Activated CD4-positive, CD25-positive, alpha-beta regulatory T cell treated with anti-CD3 and anti-CD28 coated beads, Interleukin-2, amount 50 U/mL, for 72 hours (primary cell): ENCODE measurements at regions not wholly inside any gene's neighbourhood (a gene's known extent, or its start where the extent isn't known, plus 50 kb on each side); places are given as distances from the start of the nearest gene placed in this dataset.

Experiments used
- DNase-seq: peaks from one replicate; pipeline ENCODE4 v3.0.0; 2021

DNA sequence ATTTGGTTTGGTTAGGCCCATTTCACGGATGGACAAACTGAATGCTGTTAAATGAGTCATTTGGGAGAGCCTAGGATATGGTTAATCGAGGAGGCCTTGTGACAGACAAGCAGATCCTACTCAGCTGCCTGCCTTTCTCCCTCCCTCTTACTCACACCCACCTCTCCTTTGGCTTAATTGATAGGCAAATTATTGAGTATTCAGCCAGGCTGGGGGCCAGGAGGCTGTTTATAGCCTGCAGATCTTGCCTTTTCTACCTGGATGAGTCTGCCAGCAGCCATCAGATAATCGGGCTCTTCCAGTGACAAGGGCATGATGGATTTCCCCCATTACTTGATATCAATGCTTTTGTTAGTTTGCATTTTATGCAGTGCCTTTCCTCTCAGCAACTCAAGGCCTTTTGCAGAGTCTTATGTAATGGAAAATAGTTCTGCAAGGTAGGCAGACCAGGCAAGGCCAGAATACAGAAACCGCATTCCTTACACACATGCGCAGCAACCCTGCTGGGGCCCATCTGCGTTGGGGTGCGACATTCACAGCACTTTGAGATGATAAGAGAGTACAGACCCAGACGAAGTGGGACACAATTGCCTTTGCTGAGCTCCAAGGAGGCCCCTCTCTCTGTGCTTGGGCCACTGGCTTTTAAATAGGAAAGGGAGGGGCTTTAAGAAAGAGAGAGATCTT is 96.2 kb upstream of the ATP6AP2 start:
- DNase-seq: no peak

DNA sequence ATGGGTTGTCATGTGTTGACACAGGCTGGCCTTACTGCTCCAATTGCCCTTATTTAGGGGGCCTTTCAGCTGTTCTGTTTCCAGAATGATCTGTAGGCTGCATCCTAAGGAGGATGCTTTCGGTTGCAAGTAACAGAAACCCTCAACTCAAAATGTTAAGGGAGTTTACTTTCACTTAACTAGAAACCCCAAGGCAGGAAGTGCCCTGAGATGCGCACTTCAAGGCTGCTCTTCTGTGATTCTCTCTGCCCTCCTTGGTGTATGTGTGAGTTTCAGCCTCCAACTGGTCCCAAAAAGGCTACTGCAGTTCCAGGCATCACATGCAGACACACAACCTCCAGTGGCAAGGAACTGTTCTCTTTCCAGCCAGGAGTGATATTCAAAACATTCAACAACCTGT is 97.3 kb upstream of the ATP6AP2 start:
- DNase-seq: no peak

DNA sequence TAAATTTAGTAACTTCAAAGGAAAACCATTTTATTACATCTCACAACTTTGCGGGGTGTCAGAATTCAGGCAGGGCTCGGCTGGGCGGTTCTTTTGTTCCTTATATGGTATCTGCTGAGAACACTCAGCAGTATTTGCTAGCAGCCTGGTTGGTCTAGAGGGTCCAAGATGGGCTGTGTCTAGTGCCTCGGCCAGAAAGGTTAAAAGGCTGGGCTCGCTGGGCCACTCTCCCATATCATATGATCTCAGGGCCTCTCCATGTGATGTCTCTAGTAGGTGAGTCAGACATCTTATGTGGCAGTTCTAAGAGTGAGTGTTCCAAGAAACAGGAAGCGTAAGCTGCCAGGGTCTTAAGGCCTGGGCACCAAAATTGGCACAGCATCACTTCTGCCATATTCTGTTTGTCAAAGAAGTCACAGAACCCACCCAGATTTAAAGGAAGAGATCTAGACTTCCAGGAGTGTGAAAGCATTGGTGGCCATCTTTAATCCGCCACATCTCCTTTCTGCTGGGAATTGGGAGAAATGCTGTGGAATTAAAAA is 100.9 kb upstream of the ATP6AP2 start:
- no peak for DNase-seq

DNA sequence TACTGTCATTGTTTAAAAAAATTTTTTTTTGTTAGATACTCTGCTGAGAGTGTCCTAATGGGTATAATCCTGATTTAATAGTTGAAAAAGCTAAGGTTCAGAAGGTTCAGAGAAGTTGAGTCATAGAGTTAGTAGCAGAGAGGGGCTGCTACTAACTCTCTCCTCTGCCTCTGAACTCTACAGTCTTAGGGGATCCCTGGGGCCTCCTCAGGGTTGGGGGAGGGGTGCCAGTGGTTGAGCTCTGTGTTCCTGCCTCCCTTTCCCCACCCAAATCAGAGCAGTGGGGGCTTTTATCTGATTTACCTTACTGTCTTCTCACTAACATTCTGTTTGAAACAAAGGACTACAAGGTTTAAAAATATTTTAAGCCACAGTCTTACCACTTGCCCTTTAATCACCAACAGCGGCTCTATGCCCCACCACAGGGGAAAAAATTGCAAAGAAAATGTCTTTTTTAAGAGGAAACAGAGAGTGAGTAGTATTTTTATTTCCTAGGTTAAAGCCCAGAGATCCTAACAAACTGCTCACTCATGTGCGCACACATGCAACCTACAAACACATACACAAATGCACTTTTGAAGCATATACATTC is 102.2 kb upstream of the ATP6AP2 start:
- no peak for DNase-seq

DNA sequence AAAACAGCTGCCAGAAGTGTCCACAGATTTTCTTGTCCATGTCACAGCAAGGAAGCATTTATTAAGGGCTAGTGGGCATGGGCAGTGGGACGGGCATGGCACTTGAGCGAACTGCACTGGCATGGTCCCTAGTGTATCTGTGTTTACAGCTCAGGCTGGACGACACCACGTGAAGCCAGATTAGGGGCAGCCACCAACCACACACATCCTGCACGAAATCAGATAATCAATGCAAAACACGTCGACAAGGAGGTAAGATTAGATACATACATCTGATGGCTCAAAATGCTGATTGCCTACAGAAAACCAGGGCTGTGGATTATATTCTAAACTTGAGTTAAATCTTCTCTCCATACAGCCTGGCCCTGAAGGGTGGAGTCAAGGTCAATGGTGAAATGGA is 103.8 kb upstream of the ATP6AP2 start:
- DNase-seq: no peak

DNA sequence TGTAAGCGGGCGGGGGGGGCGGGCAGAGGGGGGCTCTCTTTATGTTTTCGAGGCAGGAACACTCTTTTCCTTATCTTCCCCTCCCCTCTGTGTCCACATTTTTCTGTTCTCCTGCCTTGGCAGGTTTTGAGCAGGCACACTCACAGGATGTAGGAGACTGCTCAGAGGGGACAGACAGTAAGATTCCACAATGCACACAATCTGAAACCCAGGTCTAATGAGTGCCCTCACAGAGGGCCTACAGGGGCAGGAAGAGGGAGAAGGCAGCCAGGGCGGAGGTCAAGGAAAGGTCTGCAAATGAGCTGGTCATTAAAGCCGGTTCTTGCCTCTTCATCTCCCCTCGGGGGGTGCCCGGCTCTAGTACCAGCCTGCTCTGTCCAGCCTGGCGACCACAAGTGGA is 106.1 kb upstream of the ATP6AP2 start:
- no peak for DNase-seq

DNA sequence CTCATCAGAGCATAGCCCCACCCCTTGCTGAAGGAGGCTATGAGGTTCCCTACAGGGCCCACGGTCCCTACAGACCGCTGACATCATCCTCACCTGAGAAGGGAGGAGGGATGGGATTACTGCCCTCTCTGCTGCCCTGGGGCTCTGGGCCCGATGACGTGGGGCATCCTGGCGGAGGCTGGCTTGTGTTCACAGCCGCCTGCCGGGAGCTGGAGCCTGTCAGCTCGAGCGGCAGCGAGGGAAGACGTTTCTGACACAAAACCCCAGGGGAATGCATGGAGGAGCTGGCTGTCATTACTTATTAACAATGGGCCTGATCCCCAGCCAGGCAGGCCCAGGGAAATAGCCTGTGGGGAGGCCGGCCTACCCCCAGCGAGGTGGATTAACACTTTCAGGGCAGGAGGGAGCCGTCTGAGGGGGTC is 106.6 kb upstream of the ATP6AP2 start:
- DNase-seq: no peak

DNA sequence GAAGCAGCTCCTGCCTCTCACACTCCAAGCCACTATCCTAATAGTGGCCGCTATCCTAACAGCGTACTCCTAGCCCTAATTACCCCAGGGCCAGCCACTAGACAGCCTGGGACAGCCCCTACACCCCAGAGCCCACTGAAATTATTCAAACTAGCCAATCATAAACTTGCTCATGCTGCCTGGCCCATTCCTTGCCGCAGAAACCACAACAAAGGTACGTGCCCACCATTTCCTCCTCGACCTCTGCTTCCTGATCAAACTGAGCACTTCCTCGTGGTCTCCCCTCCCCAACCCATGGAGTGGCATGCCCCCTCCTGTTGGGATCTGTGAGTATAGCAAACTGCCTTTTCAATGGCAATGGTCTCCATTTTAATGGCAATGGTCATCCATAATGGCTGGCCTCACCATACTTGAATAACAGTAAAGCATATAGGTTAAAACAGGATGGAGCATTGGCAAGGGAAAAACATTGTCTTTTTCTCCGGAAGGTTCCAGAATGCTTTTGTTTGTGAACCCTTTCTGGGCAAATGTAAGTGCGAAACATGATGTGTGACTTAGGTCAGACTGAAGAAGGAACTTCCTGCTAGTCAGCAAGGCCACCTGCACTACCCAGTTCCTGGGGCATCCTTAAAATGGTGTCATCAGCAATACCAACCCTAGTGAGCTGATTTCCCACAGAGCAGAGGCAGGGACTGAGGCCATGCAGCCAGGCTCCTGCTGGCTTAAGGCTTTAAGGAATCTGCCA is 107.1 kb upstream of the ATP6AP2 start:
- no peak for DNase-seq

DNA sequence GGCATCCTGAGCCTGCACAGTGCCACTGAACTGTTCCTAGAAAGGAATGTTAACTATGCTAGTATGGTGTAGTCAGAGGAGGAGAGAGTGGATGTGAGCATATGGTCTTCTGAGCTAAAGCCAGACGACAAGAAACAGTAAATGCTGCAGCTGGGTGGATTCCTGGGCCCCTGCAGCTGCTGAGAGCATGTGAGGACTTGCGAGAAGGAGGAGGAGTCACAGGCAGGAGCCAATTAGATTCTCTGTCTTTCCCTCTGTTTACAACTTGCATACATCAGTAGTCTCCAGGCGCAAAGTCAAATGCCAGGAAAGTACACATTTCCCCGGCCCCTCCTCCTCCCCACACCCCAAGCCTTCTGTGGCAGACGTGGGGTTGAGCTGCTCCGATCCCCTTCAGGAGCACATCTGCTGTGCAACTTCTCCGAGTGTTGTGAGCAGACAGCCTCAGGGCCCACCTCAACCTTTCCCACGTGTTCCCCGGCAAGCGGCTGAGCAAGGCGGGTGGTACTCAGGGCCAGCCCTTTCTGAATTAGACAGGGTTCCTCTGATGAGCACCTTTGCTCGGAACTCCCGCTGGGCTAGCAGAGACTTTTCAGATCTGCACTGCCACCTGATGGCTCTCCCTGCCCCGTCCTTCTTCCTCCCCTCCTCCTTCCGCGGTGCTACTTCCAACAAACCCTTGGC is 108.7 kb upstream of the ATP6AP2 start:
- DNase-seq: no peak

DNA sequence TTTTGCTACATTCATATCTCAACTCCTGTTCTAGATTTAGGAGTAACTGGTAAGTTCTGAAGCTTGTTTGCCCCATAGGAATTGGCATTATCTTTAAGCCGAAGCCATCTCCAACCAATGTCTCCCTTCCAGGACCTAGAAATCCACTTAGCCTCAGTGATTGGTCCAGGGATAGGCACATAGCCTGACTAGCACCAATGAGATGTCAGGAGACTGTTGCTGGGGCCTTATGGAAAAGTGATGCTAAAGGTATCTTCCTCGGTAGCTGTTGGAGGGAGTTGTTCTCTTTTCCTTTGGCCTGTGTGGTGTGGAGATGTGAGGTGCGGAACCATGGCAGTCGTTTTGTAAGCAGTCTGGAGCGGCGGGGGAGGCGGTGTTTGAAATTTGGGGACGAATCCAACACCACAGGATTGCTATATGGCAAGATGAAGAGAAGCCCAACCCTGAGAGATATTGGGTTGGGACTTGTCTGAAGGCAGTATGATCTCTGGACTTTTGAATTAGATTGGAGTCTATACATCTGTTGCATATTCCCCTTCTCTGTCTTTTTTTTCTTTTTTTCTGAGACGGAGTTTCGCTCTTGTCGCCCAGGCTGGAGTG is 109.8 kb upstream of the ATP6AP2 start:
- DNase-seq: no peak

DNA sequence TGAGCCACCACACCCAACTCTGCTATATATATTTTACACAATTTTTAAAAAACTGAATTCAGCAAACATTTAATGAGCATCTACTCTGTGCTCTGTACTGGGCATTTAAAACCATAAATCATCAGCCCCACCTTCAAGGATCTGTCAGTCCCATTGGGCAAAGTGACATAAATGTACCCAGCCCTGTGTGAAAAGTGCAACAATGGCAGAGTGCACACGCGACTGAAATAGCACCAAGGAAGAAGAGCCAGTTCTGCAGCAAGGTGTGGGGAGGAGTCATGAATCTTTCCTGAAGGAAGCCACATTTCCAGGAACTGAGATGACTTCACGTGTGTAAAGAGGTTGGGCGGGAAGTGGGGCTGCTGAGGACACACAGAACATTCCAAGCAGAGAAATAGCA is 111.5 kb upstream of the ATP6AP2 start:
- DNase-seq: no peak

DNA sequence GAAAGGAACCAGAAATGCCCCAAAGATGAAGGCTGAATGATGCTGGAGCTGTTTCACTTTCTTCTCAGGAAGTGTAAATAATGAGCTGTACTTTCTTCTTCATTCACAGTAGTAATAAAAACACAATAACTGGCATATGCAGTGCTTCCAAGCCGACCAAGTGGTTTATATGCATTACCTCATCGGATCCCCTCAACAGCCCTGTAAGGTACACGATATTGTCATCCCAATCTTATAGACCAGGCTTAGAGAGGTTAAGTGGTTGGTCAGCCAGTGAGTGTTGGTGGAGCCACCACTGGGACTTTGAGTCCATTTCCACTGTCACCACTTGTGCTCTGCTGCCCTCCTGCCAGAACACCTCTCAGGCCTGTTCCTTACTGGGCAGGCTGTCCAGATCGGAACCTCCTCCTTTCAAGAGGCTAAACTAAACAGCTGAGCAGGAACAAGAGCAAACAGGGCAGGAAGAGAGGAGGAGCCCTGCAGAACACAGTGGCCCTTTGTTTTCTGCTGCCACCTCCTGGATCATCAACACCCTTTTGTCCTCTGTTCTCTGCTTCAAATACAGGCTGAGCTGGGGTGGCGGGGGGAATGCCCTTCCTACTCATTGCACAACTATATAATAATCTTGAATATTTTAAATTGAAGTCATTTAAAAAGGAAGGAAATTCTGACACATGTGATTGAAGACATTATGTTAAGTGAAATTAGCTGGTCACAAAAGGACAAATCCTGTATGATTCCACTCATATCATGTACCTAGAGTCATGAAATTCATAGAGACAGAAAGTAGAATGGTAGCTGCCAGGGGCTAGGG is 112.5 kb upstream of the ATP6AP2 start:
- no peak for DNase-seq

DNA sequence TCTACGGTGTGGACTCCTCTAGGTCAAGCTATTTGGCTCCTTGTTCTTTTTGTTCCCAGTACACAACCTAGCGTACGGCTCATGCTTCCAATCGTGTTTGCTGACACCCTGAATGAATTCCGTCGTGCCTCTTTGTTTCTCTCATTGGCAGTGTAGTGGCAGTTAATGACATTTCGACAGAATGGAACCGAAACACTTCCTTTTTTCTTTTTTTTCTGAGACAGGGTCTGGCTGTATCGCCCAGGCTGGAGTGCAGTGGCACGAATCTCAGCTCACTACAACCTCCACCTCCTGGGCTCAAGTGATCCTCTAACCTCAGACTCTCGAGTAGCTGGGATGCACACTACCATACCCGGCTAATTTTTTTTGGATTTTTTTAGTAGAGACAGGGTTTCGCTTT is 113.3 kb upstream of the ATP6AP2 start:
- DNase-seq: no peak

DNA sequence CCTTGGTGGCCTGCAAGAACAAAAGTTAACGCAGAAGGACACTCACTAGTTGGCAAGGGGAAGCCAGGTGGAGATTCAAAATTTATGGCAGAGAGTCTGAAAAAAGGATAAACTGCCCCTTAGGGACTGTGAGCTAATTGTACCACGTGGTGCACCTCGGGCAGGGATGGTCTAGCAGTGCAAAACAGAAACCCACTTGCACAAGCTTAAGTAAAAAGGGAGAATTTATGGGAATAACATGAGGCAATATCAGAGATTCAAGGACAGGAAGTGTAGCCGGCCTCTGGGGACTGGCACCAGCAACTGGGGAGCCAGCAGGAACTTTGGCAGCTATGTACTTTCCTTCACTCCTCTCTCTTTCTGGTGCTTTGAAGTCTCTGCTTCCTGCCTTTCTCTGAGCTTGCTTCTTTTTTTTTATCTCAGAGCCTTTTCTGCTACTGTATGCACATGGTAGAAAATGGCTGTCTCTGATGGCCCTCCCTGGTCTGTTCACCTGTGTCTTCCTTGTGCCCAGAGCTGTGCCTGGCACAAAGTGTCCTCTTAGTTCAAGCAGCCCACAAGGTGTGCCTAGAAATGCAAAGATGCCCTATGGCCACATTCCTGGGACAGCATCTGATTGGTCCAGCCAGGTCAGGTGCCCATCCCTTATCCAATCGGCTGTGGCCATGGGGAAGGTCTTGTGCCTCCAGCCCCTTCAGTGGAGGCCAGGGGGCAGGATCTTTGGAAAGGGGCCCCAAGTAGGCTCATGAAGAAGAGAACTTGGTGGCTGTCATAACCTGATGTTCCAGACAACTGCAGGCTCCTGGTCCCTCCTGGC is 114.8 kb upstream of the ATP6AP2 start:
- DNase-seq: no peak

DNA sequence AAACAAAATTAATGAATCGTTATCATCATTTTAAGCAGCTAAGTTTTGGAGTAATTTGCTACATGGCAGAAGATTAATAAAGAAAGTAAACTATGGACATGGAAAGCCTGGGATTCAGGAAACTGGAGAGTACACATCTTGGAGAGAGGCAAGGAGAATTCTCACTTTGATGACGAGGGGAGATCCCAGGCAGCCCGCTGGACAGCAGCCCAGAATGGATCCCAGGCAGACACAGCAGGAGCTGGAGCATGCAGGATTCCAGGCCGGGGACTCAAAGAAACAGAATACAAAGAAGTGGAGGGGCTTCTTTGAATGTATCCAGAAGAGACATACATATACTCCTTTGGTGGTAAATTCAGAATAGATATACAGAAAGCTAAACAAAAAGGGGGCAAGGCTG is 118.0 kb upstream of the ATP6AP2 start:
- no peak for DNase-seq

DNA sequence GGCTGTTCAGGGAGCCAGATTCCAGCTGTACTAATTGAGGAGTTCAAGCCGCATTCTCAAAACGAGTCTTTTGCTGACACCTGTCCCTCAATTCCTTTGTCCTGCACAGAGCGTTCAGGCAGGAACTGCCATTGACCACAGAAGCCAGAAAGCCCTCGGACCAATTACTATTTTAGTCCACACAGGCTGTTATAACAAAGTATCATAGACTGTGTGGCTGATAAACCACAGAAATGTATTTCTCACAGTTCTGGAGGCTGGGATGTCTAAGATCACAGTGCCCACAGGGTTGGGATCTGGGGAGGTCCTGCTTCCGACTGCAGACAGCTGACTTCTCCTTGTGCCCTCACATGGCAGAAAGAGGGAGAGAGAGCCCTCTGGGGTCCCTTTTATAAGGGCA is 119.8 kb upstream of the ATP6AP2 start:
- no peak for DNase-seq

DNA sequence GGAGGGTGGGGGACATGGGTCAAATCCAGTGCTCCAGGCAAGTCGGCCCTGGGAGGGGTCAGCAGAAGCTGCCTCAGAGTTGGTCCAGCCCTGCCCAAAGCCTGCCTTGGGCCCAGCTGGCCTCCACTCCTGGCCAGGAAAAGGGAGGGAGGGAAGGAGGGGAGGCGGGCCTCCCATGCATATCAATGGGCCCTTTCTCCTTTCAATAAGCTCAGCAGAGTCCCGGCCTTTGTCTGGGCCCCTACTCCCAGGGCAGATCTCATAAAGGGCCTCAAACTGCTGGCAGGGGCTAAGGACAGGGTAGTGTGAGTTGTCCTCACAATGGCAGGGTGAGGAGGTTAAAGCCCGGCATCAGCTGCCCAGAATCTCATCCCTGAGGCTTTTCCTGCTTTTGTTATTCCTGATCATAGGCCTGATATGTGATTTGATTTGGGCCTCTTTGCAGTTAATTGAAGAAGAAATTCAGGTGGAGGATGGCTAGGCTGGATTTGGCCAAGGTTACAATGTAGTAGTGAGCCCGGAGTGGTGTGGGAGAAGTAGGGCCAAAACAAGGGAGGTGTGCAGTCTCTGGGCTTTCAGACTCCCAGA is 121.1 kb upstream of the ATP6AP2 start:
- no peak for DNase-seq

DNA sequence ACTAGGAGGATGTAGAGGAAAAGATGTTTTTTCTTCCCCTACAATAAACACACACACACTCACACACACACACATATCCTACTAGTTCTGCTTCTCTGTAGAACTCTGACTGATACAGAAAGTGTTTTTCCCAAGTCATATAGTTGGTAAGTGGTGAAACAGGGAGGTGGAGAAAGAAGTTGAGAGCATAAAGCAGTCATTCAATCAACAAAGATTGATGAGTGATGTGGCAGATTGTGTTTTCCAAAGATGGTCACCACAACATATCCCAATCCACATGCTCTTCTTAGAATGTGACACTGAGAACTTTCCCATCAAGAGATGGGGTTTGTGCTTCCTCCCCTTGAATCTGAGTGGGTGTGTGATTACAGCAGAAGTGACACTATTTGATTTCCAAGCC is 123.4 kb upstream of the ATP6AP2 start:
- no peak for DNase-seq

DNA sequence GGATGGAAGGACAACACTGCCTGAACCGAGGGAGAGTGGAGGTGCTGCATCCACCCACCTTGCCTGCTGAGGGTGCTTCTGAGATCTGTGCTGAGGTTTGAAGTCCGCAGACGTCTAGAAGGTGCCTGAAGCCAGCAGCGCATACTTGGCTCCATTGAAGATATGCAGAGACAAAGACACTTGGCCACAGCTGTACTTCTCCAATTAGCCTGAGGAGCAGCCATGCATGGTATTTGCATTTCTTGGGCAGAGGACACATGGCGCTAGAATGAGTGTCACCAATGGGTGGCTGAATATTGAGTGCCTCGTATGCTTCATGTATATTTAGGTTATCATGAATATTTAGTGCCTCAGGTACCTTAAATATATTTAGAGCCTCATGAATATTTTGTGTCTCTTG is 128.7 kb upstream of the ATP6AP2 start:
- DNase-seq: no peak

DNA sequence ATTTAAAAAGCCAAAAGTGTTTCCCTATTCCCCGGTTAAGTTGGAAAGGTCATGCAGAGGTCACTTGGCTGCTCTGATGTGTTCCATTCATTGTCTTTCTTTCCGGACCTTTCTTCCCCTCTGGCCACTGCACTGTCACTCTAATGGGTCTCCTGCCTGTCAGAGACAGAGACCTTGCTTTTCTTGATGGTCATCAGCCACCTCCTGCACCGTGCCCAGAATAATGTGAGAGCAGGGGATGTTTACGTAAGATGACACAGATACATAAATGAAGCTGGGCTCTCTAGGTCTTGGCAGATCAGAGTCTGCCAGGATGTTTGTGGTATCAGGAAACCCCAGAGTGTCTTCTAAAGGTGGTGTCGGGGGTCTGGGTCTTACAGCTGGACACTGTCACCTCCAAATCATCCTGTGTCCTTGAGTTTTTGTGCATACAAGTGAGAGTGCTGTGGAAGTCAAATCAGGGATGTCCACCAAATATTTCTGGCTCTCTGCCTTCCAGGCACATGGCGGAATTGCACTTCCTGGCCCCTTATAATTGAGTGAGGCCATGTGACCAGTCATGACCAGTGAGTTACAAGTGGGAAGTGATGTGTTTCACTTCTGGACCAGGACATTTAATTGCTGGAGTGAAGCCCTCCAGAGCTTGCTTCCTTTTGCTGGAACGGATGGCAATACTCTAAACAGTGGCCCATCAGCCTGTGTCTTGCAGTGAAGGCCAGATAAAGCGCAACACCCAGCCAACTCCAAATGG is 130.6 kb upstream of the ATP6AP2 start:
- no peak for DNase-seq
